Endodermal cell (in vitro differentiated cells): ENCODE measurements at regions not wholly inside any gene's neighbourhood (a gene's known extent, or its start where the extent isn't known, plus 50 kb on each side); places are given as distances from the start of the nearest gene placed in this dataset.

Experiments
- DNase-seq: peaks from one replicate; pipeline ENCODE4 v3.0.0-alpha.2; 2017
- H3K27ac ChIP-seq: 2 replicates; pipeline ENCODE4 v1.5.1; 2013; ENCODE audit warnings: mild to moderate bottlenecking, low read depth, low read length, moderate library complexity
- H3K27me3 ChIP-seq: 2 replicates; pipeline ENCODE4 v1.6.1; 2013; ENCODE audit warnings: mild to moderate bottlenecking, low read length, moderate library complexity; ENCODE audit not compliant: insufficient read depth, control insufficient read depth, poor library complexity, severe bottlenecking
- H3K36me3 ChIP-seq: 2 replicates; pipeline ENCODE4 v1.7.0; 2013; ENCODE audit warnings: mild to moderate bottlenecking, low read length, moderate library complexity; ENCODE audit not compliant: control insufficient read depth, insufficient read depth
- H3K4me1 ChIP-seq: one replicate; pipeline ENCODE4 v1.7.0; 2013; ENCODE audit warnings: low read length; ENCODE audit not compliant: control insufficient read depth, insufficient read depth
- H3K4me3 ChIP-seq: 2 replicates; pipeline ENCODE4 v1.5.1; 2013; ENCODE audit warnings: mild to moderate bottlenecking, low read length, moderate library complexity
- H3K9ac ChIP-seq: 2 replicates; pipeline ENCODE4 v1.6.1; 2013; ENCODE audit warnings: mild to moderate bottlenecking, low read length, moderate library complexity; ENCODE audit not compliant: poor library complexity, severe bottlenecking; ENCODE audit errors: extremely low read depth
- H3K9me3 ChIP-seq: 2 replicates; pipeline ENCODE4 v1.6.1; 2013; ENCODE audit warnings: mild to moderate bottlenecking, low read length, moderate library complexity; ENCODE audit not compliant: control insufficient read depth
- H3K27ac Mint-ChIP-seq: 2 replicates; pipeline ENCODE4 v1.8.0; 2020; ENCODE audit warnings: mixed read lengths
- H3K27me3 Mint-ChIP-seq: 2 replicates; pipeline ENCODE4 v1.8.0; 2021; ENCODE audit warnings: mild to moderate bottlenecking, mixed read lengths; ENCODE audit not compliant: insufficient read depth
- H3K36me3 Mint-ChIP-seq: 2 replicates; pipeline ENCODE4 v1.8.0; 2020; ENCODE audit warnings: low read depth, mixed read lengths
- H3K4me1 Mint-ChIP-seq: 2 replicates; pipeline ENCODE4 v1.8.0; 2020; ENCODE audit warnings: mixed read lengths
- H3K4me3 Mint-ChIP-seq: 2 replicates; pipeline ENCODE4 v1.8.0; 2020; ENCODE audit warnings: mild to moderate bottlenecking, moderate library complexity, mixed read lengths
- H3K9me3 Mint-ChIP-seq: 2 replicates; pipeline ENCODE4 v1.8.0; 2020; ENCODE audit warnings: mild to moderate bottlenecking, mixed read lengths
- WGBS, 2 experiments: methylation state at CpG; one replicate each; pipeline versions ENCODE4 v1.1.5 to v1.1.7; 2013; ENCODE audit warnings: missing lambda C conversion rate in 2 of 2, mixed read lengths in 1 of 2; ENCODE audit not compliant: insufficient coverage in 1 of 2, insufficient read length in 1 of 2; 5-methylcytosine and 5-hydroxymethylcytosine counted together
- TF ChIP-seq, protein P1 (sequence below): fragments of 200-600 bp; sonication (generic); conservative IDR thresholded peaks from 2 replicates; pipeline ENCODE4 v1.5.0; 2021; ENCODE audit warnings: antibody characterized with exemption, mild to moderate bottlenecking

DNA sequence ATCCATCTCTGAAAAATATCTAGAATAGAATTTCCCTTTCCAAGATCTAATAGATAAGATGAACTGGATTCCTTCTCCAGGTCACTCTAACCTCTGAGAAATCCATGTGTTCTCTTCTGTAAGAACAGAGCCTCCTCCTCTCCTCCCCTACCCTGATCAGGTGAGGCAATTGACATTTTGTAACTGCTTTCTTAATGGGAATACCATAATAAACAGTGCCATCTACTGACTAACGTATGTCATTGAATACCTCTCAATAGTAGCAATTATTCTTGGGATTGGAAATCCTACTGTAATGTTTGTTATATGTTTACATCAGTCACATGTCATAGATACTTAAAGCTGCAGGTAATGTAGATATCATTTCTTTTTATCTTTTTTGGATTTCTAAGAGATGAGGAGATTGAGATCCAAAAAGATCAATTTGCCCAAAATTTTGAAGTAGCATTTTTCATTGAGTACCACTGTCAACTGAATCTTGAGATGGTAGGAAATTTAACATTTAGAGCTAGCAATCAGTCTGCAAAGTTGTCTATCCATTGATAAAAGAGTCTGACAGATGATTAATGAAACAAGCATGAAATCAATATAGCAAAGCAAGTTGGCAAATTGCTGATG lies 365.8 kb upstream of the HSF2 start:
- no peak overlapping the region for H3K4me3 Mint-ChIP-seq
- Histone ChIP-seq H3K27ac (no peak overlapping the region), H3K27me3 (no peaks in the 10 kb centered on the region), H3K4me1 (no peaks in the 10 kb centered on the region), H3K4me3 (no peak overlapping the region), H3K36me3 (no peaks in the 10 kb centered on the region), H3K9ac (no peak overlapping the region), H3K9me3 (peaks cover 6% of the 10 kb centered on the region)
- peaks cover 4% of the 10 kb centered on the region for H3K9me3 Mint-ChIP-seq
- TF ChIP-seq, protein P1, sequence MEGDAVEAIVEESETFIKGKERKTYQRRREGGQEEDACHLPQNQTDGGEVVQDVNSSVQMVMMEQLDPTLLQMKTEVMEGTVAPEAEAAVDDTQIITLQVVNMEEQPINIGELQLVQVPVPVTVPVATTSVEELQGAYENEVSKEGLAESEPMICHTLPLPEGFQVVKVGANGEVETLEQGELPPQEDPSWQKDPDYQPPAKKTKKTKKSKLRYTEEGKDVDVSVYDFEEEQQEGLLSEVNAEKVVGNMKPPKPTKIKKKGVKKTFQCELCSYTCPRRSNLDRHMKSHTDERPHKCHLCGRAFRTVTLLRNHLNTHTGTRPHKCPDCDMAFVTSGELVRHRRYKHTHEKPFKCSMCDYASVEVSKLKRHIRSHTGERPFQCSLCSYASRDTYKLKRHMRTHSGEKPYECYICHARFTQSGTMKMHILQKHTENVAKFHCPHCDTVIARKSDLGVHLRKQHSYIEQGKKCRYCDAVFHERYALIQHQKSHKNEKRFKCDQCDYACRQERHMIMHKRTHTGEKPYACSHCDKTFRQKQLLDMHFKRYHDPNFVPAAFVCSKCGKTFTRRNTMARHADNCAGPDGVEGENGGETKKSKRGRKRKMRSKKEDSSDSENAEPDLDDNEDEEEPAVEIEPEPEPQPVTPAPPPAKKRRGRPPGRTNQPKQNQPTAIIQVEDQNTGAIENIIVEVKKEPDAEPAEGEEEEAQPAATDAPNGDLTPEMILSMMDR: peak; percentile 82
- no peaks in the 10 kb centered on the region for H3K27me3 Mint-ChIP-seq
- H3K36me3 Mint-ChIP-seq: no peaks in the 10 kb centered on the region
- 0% methylated on average over 1 of the region's 1 CpG; no CpG with 5 or more reads in 1 of the 2 experiments for WGBS, 2 experiments
- peak; percentile 54 for DNase-seq
- peaks cover 18% of the 10 kb centered on the region for H3K4me1 Mint-ChIP-seq
- no peak overlapping the region for H3K27ac Mint-ChIP-seq

GRCh38 chr6:122035173-122035572 lies 364.3 kb upstream of the HSF2 start:
- 91% methylated on average over 2 of the region's 2 CpGs; no CpG with 5 or more reads in 1 of the 2 experiments for WGBS, 2 experiments
- TF ChIP-seq, protein P1: no peak
- peaks cover 10% of the 10 kb centered on the region for H3K9me3 ChIP-seq

DNA sequence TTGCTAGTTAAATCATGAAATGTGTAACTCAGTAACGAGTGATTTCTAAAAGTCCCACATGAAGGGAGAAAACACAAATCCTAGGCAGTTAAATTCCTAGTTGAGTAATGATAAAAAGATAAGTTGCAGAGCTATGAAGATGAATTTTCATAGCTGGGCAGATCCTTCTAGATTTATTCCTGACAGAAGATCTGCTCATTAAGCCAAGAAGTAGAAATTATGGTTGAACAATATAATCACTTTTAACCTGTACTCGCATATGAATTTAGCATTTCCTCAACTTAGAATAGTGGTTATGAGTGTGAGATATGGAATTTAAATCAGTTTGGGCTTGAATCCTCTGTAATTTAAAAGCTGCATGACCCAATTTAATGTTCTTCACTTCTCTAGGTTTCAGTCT lies 359.2 kb upstream of the HSF2 start:
- no peak overlapping the region for H3K27ac Mint-ChIP-seq
- H3K9me3 Mint-ChIP-seq: peaks cover 3% of the 10 kb centered on the region
- Histone ChIP-seq H3K27me3 (no peaks in the 10 kb centered on the region), H3K4me3 (no peak overlapping the region), H3K4me1 (no peaks in the 10 kb centered on the region), H3K9me3 (peaks cover 4% of the 10 kb centered on the region), H3K36me3 (no peaks in the 10 kb centered on the region), H3K9ac (no peak overlapping the region), H3K27ac (no peak overlapping the region)
- no peak for DNase-seq
- H3K4me1 Mint-ChIP-seq: no peaks in the 10 kb centered on the region
- H3K4me3 Mint-ChIP-seq: no peak overlapping the region
- H3K27me3 Mint-ChIP-seq: no peaks in the 10 kb centered on the region
- no peaks in the 10 kb centered on the region for H3K36me3 Mint-ChIP-seq
- 92 to 100% methylated on average over 1 to 2 of the region's 2 CpGs for WGBS, 2 experiments
- TF ChIP-seq, protein P1: no peak

More at GRCh38 chr6:122035173-122035572, 364.3 kb upstream of the HSF2 start:
- Histone ChIP-seq H3K27ac (no peak overlapping the region), H3K9ac (no peak overlapping the region), H3K36me3 (no peaks in the 10 kb centered on the region), H3K4me1 (no peaks in the 10 kb centered on the region), H3K4me3 (no peak overlapping the region), H3K27me3 (no peaks in the 10 kb centered on the region)
- Mint-ChIP-seq H3K9me3 (peaks cover 7% of the 10 kb centered on the region), H3K36me3 (no peaks in the 10 kb centered on the region), H3K4me1 (peaks cover 8% of the 10 kb centered on the region), H3K4me3 (no peak overlapping the region), H3K27me3 (no peaks in the 10 kb centered on the region), H3K27ac (no peak overlapping the region)
- no peak for DNase-seq
